HG03280 (cell line): ENCODE measurements at regions not wholly inside any gene's neighbourhood (a gene's known extent, or its start where the extent isn't known, plus 50 kb on each side); places are given as distances from the start of the nearest gene placed in this dataset.
"Not testable (repeated sequence)": the region's sequence is repeated elsewhere in the genome, so short reads cannot be mapped to it uniquely, and the experiment has no call there.

ENCODE experiments used
- ATAC-seq: cut with Tn5 transposase; IDR thresholded peaks from one replicate; pipeline ENCODE4 v1.9.1; 2021; ENCODE audit warnings: mild to moderate bottlenecking, moderate library complexity; ENCODE audit not compliant: unreplicated experiment

DNA sequence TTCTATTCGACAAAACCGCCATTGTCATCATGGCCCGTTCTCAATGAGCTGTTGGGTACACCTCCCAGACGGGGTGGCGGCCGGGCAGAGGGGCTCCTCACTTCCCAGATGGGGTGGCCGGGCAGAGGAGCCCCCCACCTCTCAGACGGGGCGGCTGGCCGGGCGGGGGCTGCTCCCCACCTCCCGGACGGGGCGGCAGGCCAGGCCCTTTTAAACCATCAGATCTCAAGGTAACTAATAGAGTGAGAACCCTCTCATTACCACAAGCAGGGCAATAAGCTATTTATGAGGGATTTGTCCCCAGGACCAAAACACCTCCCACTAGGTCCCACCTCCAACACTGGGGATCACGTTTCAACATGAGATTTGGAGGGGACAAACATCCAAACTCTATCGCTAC, 571.5 kb downstream of the INSC start:
- ATAC-seq = not testable (repeated sequence)

DNA sequence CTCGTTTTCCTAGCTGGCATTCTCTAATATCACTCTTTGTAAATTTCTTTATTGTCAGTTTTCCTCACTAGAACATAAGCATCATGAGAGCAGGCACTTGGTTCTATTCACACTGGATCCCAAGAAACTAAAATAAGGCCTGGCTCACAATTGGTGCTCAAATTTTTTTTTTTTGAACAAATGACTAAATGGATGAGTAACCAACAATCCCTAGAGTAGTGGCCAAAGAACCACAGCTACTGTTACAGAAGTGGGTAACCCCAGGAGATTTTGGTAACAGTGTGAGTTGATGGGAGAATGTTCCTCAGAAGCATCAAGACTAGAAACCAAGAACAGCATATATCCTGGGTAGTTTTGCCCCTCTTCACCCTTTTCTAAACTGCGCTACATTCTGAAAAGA, 572.6 kb downstream of the INSC start:
- ATAC-seq = no peak

DNA sequence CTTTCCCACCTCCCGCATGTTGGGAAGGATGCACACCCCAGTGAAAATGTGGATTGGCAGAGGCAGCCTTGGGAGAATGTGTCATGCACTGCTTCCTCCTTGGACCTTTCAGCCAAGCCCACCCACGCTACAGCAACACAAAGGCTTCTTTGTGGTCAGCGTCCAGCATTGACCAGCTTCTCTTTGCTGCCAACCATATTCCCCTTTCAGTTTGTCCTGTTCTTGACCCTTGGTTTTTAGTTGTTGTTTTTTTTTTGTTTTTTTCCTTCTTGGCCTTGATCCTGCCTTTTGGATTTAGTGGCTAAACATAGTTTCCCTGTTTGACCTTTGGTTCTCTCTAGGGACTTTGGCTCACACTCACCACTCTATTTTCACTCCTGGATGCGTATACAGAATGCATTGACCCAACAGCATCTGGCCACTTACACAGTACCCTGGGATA, 573.6 kb downstream of the INSC start:
- no peak for ATAC-seq

DNA sequence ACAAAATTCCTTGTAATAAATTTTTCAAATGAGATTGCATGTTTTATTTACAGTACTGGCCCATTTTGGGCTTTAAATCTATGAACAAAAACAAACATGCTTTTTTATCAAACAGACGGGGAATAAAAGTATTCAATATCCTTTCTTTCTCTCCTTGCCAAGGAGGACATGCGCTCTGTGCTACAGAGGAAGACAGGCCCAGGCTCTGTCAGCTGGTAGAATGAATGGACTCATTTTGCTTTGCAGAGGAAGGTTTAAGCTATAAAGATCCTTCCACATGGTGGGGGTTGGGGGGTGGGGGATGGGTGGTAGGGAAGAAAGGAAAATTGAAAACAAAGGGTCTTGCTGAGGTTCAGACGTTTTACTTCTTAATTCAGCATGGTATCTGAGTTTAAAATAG, 575.6 kb downstream of the INSC start:
- ATAC-seq = no peak

DNA sequence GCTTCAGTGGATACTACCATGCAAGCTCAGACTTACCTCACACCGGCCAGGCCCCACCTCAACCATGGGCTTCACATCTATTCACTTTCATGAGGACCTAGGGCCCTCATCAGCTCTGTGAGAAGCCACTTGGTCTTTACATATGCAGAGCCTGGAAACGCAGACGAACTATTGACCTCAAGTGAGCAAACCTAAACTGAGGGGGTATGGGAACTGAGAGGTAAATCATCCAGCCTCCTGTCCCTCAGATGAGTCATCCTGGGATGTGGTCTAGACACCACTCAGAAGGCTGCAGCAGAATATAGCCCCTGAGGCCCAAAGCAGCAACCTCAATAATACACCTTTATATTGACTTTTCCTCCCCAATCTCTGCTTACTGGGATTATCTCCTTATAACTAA, 578.0 kb downstream of the INSC start:
- ATAC-seq = no peak

DNA sequence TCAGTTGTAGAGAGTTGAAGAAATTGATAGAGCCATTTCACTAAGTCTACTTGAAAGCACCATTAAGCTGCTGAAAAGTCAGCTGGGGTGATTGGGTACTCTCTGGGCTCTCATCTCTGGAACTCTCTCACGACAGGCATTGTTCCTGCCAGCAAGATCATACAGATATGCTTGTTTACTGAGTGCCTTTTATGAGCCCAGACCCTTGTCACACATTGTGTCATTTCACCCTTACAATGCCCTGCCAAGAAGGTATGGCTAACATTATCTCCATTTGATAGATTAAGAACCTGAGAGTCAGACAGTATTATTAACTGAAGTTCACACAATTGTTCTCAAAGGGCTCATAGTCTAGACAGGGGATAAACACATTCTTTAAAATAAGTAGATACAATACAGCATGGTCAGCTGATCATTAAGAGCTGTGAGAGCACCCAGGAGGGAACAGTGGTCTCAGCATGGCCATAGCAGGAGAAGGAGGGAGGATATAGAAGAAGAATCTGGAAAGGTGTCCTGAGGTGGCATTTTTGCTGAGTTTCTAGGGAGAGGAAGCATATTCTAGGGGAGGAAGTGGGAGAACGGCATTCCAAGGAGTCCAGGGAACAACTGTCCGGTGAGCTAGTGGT, 580.5 kb downstream of the INSC start:
- no peak for ATAC-seq

DNA sequence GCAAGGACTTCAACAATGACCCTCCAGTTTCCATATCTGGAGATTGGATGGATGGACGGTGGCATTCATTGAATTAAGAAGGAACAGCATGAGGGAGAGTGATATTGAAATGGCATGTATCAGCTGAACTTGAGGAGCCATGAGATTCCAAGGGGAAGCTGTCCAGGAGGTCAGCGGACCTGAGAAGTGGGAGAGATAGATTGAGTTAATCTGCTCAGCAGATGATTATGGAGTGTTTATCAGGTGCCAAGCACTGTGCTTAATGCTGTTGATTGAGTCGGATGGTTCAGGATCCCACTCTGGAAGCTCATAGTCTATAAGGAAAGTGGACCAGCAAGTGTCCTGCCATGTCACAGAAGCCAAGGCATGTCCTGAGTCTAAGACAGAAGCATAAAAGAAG, 581.3 kb downstream of the INSC start:
- ATAC-seq = no peak

DNA sequence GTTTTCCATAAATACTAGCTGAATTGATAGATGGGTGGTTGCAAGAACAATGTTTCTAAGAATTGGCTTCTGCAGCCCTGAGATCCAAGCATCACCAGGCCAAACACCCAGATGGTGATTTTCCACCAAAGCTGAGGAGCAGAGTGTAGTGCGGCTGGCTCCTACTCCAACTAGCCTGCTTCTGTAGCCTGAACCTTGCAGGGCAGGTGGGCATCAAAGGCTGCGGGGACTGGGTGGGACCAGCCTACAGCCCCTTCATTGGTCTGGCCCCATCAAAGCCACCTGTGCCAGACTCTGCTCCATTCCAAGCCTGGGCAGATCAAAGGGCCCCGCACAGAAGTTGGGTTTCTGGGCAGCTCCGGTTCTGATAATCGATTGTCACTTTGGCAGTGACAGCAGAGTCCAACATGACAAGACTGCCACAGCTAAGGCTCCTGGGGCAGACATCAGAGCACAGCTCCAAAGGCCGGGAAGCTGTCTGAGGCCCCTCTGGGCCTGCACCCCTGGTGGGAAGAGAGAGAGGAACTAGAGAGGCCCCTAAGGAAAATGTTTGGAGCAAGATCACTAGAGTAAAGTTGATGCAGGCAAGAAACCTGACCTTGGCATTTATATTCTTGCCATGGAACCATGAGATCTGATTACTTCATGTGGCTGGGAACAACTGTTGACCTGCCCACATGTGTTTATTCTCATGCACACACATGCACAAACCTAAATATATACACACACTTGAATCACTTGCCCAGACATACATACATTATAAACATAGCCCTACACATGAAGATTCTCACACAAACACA, 582.9 kb downstream of the INSC start:
- no peak for ATAC-seq

DNA sequence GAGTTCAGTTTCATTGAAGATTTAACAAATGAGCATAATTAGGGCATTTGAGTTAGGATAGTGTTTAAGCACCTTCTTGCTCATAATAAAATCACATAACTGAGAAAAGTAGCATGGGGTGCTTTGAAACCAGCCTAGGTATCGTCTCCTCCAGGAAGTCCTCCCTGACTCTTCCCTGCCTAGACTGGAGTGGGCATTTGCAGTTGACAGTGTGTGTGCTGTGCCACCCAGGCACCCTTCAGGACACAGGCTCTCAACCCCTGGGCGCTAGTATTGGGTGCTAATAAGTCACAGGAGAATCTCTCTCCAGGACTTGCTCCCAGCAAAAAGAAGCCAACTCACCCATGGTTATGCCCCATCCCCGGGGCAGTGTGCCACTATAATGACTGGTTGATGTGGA, 584.1 kb downstream of the INSC start:
- no peak for ATAC-seq

DNA sequence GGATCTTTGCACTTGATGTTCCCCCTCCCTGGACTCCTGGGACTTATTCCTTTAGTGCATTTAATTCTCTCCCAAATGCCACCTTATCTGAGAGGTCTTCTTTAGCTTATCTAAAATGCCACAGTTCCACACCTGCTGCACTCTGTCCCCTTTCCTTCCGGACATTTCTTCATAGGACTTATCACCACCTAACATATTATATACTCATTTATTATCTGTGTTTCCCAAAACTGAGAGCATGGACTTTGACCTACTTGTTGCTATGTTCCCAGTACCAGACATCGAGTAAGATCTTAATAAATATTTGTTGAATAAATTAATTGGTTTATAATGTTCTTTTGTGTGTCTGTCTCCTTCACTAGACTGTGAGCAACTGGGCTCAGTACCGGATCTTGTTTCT, 585.3 kb downstream of the INSC start:
- ATAC-seq = no peak

DNA sequence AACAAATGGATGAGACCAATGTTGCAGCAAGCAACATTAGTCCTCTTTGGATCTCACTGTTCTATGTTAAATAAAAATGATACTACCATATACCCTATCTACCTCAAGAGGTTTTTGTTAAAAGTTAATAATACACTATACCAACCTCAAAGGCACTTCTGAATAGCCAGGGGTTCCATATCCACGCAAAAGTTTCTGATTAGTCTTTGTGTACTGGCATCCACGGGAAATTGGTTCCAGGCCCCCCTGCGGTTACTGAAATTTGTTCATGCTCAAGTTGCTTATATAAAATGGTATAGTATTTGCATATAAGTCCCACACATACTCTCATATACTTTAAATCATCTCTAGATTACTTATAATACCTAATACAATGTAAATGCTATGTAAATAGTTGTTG, 585.7 kb downstream of the INSC start:
- no peak for ATAC-seq

DNA sequence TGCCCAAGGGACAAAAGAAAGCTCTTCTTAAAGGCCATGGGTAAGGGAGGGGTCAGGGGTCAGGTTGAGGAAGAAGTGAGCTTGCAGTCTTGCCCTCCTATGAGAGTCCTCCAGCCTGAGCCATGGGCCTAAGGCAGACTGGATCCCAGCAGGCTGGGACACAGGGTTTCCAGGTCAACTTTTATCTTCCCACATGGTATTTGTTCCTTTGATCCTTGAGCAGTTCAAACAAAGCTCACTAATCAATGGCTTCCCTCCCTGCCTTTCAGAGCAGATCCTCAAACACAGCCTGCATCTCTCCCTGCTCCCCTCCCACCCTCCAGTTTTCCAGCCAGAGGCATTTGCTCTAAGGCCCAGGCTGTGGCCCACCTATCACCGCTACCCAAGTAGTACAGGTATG, 589.3 kb downstream of the INSC start:
- no peak for ATAC-seq

DNA sequence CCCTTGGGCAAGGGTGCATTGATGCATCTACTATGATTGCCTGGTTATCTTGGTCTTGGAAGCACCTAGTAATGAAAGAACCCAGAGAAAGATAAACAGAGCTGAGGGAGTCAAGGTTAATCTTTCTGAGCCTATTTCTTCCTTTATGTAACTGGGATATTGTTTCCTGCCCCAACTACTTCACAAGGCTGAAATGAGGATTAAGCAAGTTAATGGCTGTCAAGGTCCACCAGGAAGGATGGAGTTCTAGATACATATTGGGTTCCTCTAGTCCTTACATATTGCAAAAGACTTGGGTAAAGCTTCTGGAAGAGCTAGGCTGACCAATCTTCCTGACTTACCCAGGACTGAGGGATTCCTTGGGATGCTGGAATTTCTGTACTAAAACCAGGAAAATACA, 589.8 kb downstream of the INSC start:
- ATAC-seq = no peak

DNA sequence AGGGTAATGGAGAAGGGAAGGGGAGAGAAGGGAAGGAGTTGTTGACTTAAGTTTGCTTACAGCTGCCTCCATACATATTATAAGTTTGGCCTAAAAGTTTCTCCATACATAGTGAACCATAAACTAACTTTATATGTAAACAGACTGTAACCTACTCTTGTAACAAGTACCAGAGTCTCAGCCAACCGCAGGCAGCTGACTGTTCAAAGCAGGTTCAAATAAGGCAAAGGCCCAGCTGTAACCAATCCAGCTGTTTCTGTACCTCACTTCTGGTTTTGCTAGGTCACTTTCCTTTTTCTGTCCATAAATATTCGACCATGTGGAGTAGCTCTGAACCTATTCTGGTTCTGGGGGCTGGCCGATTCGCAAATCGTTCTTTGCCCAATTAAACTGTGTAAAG, 591.2 kb downstream of the INSC start:
- no peak for ATAC-seq

DNA sequence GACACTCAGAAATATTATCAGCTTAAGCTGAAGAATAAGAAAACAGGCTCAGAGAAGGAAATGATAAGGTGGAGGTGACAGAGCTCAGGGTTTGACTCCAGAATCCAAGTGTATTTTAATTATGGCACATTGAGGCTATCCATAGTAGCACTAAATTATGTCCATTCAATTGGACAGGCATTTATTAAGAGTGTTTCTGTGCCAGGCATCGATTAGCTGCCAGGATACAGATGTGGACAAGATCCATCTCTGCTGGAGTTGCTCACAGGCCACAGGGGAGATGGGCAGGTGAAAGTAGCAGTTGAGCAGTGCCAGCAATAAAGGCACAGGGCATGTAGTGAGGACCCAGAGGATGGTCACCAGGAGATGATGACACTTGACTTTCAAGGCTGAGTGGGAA, 592.5 kb downstream of the INSC start:
- no peak for ATAC-seq

DNA sequence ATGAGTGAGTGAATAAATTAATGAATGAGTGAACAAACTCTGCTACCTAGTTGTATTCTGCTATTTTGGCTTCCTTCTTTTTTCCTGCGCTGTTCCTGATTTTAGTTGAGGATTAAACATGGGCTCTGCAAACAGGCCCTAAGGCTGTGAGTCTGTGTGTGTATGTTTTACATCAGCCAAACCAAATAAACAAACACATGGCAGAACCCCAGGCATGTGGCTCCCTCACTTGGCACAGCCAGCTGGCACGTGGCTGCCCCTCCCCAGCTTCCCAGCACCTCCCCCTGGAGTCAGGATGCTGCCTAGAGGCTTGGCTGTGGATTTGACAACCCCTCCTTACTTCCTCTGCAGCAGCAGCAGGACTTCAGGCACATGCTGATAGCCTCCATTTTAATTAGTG, 593.2 kb downstream of the INSC start:
- no peak for ATAC-seq

DNA sequence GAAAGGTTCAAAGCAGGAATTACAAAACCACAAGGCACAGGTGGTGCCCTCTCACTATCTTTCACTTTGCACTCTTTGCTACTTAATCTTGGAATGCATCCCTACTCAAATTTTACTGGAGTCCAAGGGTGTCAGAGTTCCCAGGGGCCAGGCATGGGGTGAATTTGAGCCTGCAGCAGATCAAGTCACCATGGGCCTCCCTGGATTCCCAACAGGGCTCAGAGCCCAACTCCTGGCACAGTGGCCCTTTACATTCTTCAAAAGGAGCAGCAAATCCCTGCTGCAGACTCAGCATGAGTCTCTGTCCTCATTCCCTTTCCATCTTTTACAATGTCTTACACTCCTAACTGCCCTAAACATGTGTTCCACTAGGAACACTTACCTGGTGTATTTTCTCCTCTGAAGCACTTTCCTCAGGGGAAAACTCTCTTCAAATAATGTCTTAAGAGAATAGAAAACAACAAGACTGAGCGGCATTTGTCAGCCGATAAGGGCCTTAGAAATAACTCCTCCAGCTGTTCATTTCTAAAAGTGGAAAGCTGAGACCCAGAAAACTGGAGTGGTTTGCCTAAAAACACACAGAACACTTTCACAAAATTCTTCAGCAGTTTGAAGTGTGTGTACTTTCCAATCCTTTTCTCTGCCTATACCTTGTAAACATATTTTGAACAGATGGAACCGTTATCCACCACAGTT, 596.0 kb downstream of the INSC start:
- no peak for ATAC-seq

DNA sequence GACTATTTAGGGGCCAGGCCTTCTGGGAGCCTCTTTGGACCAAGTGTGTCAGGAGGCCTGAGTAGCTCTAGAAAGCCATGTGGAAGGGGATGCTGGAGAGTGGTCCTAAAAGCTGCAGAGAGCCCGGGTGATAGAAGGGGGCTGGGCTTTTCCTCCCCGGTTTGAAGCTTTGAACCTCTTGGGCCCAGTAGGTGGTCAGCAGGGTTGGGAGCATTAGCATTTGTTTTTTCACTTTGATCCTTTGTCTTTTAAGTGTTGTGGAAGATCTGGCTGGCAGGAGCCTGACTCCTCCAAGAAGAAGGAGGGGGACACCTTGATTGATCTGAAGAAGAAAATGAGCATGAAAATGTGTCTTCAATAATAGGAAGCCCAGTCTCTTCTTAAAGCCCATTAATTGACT, 596.6 kb downstream of the INSC start:
- no peak for ATAC-seq

DNA sequence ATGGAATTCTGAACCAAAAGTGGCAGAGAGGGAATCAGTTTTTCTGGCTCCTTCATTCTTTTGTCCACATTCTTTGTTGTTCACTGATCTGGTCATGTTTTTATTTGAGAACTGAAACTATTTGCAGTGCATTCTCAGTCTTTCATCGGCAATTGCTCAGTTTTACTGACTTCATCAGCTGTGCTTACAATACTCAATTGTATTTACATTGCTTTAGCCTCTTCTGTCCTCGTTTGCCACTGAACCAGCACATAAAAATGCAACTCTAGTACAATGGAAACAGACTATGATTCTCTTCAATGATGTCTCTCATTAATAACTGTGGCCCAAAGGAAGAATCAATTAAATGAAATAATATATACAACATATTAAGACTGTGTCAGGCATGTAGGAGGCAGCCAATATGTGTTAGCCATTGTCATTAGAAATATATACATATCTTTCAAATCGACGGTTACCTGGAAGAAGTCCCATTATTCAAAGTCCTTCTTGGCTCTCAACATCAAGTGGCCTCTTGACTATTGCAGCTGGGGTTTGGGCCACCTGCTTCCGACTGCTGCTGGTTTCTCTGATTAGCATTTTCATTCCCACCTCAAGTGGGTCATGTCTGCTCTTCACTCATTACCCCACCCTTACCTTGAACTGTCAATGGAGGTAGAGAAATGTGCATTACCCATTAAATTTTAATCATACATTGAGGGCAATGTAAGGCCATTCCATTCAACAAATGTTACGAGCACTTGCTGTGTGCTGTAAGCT, 600.1 kb downstream of the INSC start:
- ATAC-seq = no peak

DNA sequence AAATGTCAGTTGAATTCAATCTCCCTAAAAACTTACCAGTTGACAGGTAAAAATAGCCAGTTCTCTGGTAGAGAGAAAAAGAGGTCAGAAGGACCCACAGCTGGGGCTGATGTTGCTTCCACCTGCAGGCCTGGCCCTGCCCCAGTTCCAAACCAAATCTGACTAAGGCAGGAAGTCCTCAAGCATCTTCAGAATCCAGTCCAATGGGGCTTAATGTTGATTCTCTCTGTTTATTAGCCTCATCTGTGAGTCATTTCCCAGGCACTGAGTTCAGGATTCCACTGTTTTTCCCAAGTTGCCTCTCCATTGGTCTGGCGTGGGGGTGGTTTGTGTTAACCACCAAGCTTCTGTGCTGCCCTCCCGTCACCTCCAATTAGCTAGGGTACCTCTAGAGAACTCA, 601.8 kb downstream of the INSC start:
- ATAC-seq = no peak

DNA sequence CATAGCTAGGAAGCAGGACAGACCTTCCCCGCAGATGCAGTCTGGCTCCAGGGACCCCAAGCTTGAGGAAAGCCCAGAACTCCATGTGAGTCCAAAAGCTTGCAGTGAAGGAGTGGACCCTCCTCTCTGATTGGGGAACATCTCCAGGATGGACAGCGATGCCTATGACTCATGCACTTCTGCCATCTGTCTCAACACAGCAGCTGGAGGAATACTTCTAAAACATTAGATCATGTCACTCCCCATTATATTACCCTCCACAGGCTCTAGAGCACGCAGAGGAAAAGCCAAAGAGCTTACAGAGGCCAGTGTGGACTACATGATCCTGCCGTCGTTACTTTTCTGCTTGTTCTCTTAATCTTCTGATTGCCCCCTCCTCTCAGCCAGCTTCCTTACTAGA, 605.7 kb downstream of the INSC start:
- ATAC-seq = no peak
